GM12878 (cell line): ENCODE measurements at regions not wholly inside any gene's neighbourhood (a gene's known extent, or its start where the extent isn't known, plus 50 kb on each side); places are given as distances from the start of the nearest gene placed in this dataset.

Experiments
- CEBPB ChIP-seq, 2 experiments: fragments of 150-350 bp in 1 of 2; IDR thresholded peaks; 2 replicates each; pipeline ENCODE4 v1.6.1; 2012 to 2014; ENCODE audit warnings: low read depth in 2 of 2, low read length in 2 of 2, borderline replicate concordance in 1 of 2, inconsistent platforms in 1 of 2
- GABPA ChIP-seq: IDR thresholded peaks from 2 replicates; pipeline ENCODE4 v1.6.1; 2014; ENCODE audit warnings: antibody characterized with exemption, low read depth, mild to moderate bottlenecking, inconsistent platforms
- MTA2 ChIP-seq: fragments of 450-650 bp; IDR thresholded peaks from 2 replicates; pipeline ENCODE4 v1.6.1; 2016; ENCODE audit warnings: low read depth, mild to moderate bottlenecking, moderate library complexity
- PML ChIP-seq: IDR thresholded peaks from 2 replicates; pipeline ENCODE4 v1.6.1; 2012; ENCODE audit warnings: low read length, inconsistent platforms
- POLR2AphosphoS5 ChIP-seq: IDR thresholded peaks from 2 replicates; pipeline ENCODE4 v1.6.1; 2011; ENCODE audit warnings: mild to moderate bottlenecking, low read length, inconsistent platforms
- PRDM15 ChIP-seq: fragments of 450-650 bp; formaldehyde crosslinking; IDR thresholded peaks from 2 replicates; pipeline ENCODE4 v1.4.0; 2020; ENCODE audit warnings: mild to moderate bottlenecking, moderate library complexity

- TF ChIP-seq POLR2AphosphoS5 (no peak), GABPA (no peak), MTA2 (no peak), PRDM15 (CRISPR knock-in tag) (no peak), CEBPB (IDR thresholded peaks at IDR 0.05; ENCODE audit: borderline replicate concordance in 1 of 2, low read depth in 2 of 2, low read length in 2 of 2) (no peak), PML (no peak)
These were observed 655.9 kb downstream of the GALR1 start for GRCh38 chr18:77905449-77906055.
